Vagina (tissue), 2 donors: ENCODE measurements at regions not wholly inside any gene's neighbourhood (a gene's known extent, or its start where the extent isn't known, plus 50 kb on each side); places are given as distances from the start of the nearest gene placed in this dataset.

Experiments
- DNase-seq, 2 donors: peaks; one replicate each; pipeline ENCODE4 v3.0.0-alpha.2; 2017; ENCODE audit errors: extremely low spot score in 2 of 2
- H3K27ac ChIP-seq: fragments of 200-600 bp; sonication (generic); one replicate; pipeline ENCODE4 v1.5.1; 2019
- H3K27me3 ChIP-seq: fragments of 200-600 bp; sonication (generic); one replicate; pipeline ENCODE4 v1.5.1; 2019
- H3K36me3 ChIP-seq, 2 donors: fragments of 200-600 bp; sonication (generic); one replicate each; pipeline ENCODE4 v1.5.1; 2017 to 2019
- H3K4me1 ChIP-seq: fragments of 200-600 bp; sonication (generic); one replicate; pipeline ENCODE4 v1.5.1; 2019
- H3K4me3 ChIP-seq, 2 donors: fragments of 200-600 bp; sonication (generic); 1 replicate in 1 of 2; 2 replicates in 1 of 2; pipeline ENCODE4 v1.5.1; 2016 to 2019
- H3K9me3 ChIP-seq: fragments of 200-600 bp; sonication (generic); one replicate; pipeline ENCODE4 v1.5.1; 2019
- CTCF ChIP-seq, 3 experiments: fragments of 450-650 bp in 2 of 3; fragments of 200-600 bp in 1 of 3; sonication (generic) in 1 of 3; IDR thresholded peaks; one replicate each; pipeline ENCODE4 v1.5.1; 2017 to 2019; ENCODE audit warnings: antibody characterized with exemption in 3 of 3, mild to moderate bottlenecking in 2 of 3, moderate library complexity in 2 of 3
- POLR2A ChIP-seq, 2 donors: fragments of 450-650 bp; IDR thresholded peaks; one replicate each; pipeline ENCODE4 v1.6.1; 2017; ENCODE audit warnings: antibody characterized with exemption in 2 of 2, mild to moderate bottlenecking in 2 of 2, moderate library complexity in 2 of 2
- POLR2AphosphoS5 ChIP-seq, 2 donors: sonication (generic); formaldehyde crosslinking; IDR thresholded peaks; one replicate each; pipeline ENCODE4 v1.9.0; 2017; ENCODE audit warnings: antibody characterized with exemption in 2 of 2, mild to moderate bottlenecking in 2 of 2, low read depth in 1 of 2; ENCODE audit not compliant: insufficient read depth in 1 of 2
- intact Hi-C: fragments of 100-400 bp; cut with DNase I; formaldehyde crosslinking; loops from one replicate; pipeline ENCODE4 v1.15.1; 2023

DNA sequence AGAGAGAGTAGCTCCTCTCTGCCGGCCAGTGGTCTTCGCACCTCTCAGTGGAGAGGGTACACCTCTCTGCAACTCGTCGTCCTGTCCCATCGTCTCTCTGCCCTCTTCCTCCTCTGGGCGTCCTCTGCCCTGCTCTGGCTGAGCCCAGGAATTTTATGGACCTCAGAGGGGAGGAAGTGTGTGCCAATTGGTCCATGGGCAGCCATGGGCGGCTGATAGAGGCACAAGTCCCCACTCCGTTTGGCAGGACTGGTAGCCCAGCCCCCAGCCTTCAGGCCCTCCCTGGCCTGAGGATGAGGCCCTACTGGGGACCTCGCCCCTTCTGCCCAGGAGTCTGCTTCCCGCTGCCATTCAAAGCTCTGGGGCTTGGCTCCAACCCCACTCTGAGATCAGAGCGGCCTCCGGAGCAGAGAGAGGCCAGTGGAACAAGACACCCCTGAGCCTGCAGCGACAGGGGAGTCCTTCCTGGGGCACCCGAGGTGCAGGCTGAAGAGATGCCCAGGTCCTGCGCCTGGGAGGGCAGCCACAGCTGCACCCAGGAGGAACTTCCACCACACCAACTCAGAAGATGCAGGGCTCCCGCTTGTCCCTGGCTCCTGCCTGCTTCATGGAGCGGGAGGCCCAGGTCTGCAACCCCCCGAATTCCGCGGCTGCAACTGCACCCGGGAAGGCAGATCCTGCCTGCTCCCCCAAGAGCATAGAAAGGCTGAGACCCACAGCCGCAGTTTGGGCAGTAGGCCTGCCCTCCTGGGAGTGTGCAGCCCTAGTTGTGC is 659.9 kb downstream of the KCNT2 start:
- H3K27ac ChIP-seq = no peak overlapping the region
- no peaks in the 10 kb centered on the region for H3K4me1 ChIP-seq
- H3K36me3 ChIP-seq = no peaks in the 10 kb centered on the region
- intact Hi-C loops = no loop called here
- no peaks in the 10 kb centered on the region for H3K27me3 ChIP-seq
- DNase-seq = no peak
- TF ChIP-seq CTCF (IDR thresholded peaks at IDR 0.05) (no peak), POLR2A (IDR thresholded peaks at IDR 0.05) (no peak)
- H3K4me3 ChIP-seq = no peak overlapping the region
- no peaks in the 10 kb centered on the region for H3K9me3 ChIP-seq

DNA sequence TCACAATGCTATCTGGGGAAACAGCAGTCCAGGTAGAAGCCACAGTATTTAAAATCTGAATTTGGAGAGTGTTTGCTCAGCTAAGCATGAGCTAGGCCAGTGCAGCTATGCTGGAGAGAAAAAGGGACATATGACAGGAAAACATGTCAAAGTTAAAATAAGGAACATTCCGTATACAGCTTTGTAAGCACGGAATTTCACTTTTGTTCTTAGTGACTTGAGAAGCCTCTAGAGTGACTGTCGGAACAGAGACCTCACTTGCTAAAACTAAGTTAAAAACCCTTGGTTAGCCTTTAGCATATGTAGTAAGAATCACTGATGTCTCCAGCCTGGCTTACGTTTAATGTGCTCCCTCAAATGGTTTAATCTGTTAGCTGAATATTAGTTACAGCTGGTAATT is 661.7 kb downstream of the KCNT2 start:
- Histone ChIP-seq H3K9me3 (no peaks in the 10 kb centered on the region), H3K27me3 (no peaks in the 10 kb centered on the region), H3K4me3 (no peak overlapping the region), H3K27ac (no peak overlapping the region), H3K4me1 (no peaks in the 10 kb centered on the region), H3K36me3 (no peaks in the 10 kb centered on the region)
- no peak for DNase-seq
- intact Hi-C loops = no loop called here
- TF ChIP-seq POLR2A (IDR thresholded peaks at IDR 0.05) = no peak
- no peak for TF ChIP-seq POLR2AphosphoS5 (IDR thresholded peaks at IDR 0.05; ENCODE audit: insufficient read depth in 1 of 2, low read depth in 1 of 2)
- no peak for TF ChIP-seq CTCF (IDR thresholded peaks at IDR 0.05)

DNA sequence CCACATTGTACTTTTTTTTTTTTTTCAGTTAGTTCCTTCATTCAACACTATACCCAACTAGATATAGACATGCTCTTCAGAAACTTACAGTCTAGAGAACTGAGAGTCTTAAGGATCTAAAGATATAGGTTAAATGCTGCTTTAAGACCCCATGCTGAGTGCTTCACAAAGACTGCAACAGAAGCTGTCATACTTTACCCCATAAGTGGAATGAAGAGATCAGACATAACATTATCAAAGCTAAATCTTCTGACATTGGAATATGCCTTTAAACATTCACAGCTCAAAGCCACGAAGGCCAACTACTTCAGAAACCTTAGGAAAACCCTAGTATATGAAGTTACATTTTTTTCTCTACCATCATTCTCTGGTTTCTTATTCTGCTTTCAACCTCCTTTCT is 666.4 kb downstream of the KCNT2 start:
- no peaks in the 10 kb centered on the region for H3K4me1 ChIP-seq
- no peak overlapping the region for H3K4me3 ChIP-seq
- TF ChIP-seq CTCF (IDR thresholded peaks at IDR 0.05) (no peak), POLR2AphosphoS5 (IDR thresholded peaks at IDR 0.05; ENCODE audit: insufficient read depth in 1 of 2, low read depth in 1 of 2) (no peak), POLR2A (IDR thresholded peaks at IDR 0.05) (no peak)
- no peaks in the 10 kb centered on the region for H3K9me3 ChIP-seq
- no peaks in the 10 kb centered on the region for H3K27me3 ChIP-seq
- intact Hi-C loops = no loop called here
- H3K36me3 ChIP-seq = no peaks in the 10 kb centered on the region
- no peak overlapping the region for H3K27ac ChIP-seq
- DNase-seq = no peak

GRCh38 chr1:195941314-195941713 is 666.9 kb downstream of the KCNT2 start:
- Histone ChIP-seq H3K36me3 (no peaks in the 10 kb centered on the region), H3K27me3 (no peaks in the 10 kb centered on the region), H3K9me3 (no peaks in the 10 kb centered on the region), H3K4me1 (no peaks in the 10 kb centered on the region), H3K4me3 (no peak overlapping the region), H3K27ac (no peak overlapping the region)
- TF ChIP-seq POLR2A (IDR thresholded peaks at IDR 0.05) = no peak
- no peak for TF ChIP-seq POLR2AphosphoS5 (IDR thresholded peaks at IDR 0.05; ENCODE audit: insufficient read depth in 1 of 2, low read depth in 1 of 2)
- no peak for TF ChIP-seq CTCF (IDR thresholded peaks at IDR 0.05)
- intact Hi-C loops = no loop called here
- no peak for DNase-seq

DNA sequence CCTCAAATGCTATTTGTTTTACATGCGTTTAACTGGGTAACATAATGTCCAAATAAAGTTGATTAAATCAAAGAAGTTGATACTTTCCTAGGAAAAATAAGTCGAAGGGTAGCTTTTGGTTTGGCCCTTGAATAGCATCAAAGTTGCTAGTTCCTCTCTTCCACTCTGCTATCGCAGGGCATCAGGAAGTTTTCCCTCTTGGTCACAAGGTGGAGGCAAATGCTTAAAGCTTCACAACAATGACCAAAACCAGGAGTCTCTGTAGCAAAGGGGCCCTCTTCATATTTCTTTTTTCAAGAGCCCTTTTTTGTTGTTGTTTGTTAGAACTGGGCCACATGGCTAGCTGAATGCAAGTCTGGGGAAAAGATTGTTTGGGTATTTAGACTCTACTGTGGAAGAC is 668.4 kb downstream of the KCNT2 start:
- H3K36me3 ChIP-seq = no peaks in the 10 kb centered on the region
- H3K4me1 ChIP-seq = no peaks in the 10 kb centered on the region
- no peak for DNase-seq
- no peak for TF ChIP-seq POLR2A (IDR thresholded peaks at IDR 0.05)
- no peak for TF ChIP-seq POLR2AphosphoS5 (IDR thresholded peaks at IDR 0.05; ENCODE audit: insufficient read depth in 1 of 2, low read depth in 1 of 2)
- TF ChIP-seq CTCF (IDR thresholded peaks at IDR 0.05) = no peak
- no peak overlapping the region for H3K27ac ChIP-seq
- no peaks in the 10 kb centered on the region for H3K9me3 ChIP-seq
- H3K27me3 ChIP-seq = no peaks in the 10 kb centered on the region
- H3K4me3 ChIP-seq = no peak overlapping the region
- intact Hi-C loops = no loop called here
